HG03039 (cell line): ENCODE measurements at regions not wholly inside any gene's neighbourhood (a gene's known extent, or its start where the extent isn't known, plus 50 kb on each side); places are given as distances from the start of the nearest gene placed in this dataset.

ENCODE experiments used
- ATAC-seq: cut with Tn5 transposase; IDR thresholded peaks from one replicate; pipeline ENCODE4 v1.9.1; 2021; ENCODE audit warnings: mild to moderate bottlenecking, moderate library complexity; ENCODE audit not compliant: unreplicated experiment

DNA sequence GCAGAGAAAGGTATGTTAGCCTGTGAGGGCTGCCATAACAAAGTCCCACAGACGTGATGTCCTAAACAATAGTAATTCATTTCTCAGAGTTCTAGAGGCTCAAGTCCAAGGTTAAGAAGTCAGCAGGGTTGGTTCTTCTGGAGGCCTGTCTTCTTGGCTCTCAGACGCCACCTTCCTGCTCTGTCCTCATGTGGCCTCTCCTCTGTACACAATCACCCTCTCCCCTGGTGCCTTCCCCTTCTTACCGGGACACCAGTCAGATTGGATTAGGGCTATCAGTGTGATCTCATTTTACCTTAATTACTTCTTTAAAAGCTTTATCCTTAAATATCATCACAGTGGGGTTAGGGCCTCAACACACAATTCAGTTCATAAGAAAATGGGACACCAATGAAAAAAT lies 860.5 kb downstream of the RNF144A start:
- no peak for ATAC-seq

DNA sequence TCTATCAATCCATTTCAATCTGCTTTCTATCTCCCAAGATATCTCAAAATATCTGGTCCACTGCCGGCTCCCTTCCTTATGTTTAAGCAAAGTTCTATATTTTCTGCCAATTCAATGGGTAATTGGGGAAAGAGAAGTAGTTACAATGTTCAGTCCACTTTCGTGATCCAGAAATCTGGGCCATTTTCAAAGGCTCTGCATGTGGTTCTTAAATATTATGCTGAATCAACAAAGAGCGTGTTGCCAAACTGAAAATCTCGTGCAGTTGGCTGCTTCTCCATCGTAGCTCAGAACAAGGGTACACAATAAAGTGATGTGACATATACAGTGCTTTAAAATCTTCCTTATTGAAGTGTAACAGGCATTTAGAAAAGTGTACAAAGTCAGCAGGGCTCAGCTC lies 863.1 kb downstream of the RNF144A start:
- ATAC-seq: no peak

DNA sequence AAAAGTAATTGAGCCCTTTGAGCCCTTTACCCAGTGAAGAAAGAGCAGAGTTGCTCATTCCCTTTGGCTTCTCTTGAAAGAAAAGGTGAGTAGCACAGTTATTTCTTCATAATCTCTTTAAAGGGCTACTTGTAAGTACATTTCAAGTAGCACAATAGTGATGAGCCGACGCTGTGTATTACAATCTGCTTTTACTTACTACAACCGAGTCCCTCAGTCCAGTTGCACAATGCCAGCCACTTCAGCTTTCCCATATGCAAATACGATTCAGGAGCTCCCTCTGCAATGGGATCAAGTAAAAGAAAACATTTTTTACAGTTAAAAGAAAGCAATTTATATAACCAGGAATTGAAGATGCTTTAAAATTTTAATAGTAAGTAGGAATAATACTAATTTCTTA lies 868.5 kb downstream of the RNF144A start:
- no peak for ATAC-seq

DNA sequence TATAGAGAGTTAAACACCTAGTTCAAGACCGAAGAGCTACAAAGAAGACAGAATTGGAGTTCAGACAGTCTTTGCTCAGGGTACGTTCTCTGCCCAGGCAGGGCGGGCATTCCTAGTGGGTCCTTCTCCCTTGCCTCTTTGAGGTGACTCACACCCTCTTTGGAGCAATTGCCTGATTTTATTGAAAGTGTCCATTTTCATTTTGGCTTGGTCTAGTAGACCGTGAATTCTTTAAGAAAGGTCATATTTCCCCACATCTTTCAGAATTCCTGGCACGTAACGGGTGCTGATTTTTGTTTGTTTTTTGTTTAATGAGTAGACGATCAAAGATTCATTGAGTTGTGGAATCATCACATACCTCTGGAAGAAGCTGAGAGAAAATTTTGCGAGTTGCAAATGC lies 871.5 kb downstream of the RNF144A start:
- no peak for ATAC-seq

DNA sequence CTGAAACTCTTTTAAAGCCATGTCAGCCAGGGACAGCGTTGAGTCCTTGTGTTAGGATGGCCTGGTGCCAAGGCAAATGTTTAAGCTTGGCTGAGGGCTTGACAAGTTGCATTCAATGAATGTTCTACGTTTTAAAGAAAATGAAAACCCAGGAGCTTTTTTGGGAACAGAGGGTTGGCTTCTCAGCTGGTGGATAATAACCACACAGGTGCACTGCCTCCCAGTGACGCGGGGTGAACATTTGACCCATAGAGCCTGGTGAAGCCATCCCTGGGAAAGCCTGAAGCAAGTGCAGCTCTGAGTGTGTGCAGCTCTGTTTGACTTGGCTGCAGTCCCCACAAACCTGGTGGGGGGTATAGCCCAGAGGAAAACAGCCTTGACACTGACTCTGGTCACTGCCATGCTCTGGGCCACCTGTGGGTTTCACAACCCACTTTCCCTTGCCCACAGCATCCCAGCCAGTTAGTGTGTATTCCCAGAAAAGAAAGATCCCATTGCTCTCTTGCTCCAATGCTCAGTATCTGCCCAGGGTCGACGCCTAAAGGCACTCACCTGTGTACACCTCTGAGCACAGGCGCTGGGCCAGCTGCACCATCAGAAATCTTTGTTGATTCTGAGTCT lies 874.9 kb downstream of the RNF144A start:
- ATAC-seq: no peak

DNA sequence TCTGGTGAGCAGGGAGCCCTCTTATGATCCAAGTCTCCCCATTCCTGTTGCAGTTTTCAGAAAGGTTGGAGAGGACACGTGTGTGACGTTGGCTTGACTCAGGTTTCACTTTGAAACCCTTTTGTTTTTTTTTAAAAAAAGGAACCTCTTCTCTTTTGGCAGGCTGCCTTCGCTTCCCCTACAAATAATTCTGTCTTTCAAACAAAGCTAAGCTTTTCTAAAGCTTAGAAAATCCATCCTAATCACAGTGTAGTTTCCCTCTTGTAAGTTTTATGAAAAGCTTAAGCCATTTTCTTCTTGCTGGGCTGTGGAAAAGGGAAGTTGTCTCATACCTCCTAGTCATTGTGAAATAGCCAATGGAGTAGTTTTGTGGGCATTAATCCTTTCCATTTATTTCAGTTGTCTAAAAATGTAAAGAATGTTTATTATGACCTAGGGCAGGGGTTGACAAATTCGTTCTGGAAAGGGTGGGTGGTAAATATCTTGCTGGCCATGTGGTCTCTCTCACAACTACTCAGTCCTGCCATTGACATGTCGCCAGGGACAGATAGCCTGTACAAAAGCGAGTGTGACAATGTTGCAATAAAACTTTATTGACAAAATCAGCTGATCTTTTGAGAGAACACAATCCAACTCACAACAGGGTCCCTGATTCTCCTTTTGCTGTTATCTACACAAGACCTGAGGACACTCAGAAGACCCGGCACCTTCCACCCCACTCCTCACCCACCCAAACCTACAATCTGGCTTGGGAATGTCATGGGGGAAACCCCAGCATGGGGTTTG lies 878.8 kb downstream of the RNF144A start:
- no peak for ATAC-seq

DNA sequence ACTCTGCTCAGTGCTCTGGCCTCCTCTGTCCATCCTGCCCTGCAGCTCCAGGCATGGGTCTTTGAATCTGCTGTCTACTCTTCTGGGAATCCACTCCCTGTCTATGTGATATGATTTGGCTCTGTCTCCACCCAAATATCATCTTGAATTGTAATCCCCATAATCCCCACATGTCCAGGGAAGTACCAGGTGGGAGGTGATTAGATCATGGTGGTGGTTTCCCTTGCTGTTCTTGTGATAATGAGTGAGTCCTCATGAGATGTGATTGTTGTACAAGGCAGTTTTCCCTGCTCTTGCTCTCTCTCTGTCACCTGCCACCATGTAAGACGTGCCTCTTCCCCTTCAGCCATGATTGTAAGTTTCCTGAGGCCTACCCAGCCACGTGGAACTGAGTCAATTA lies 881.8 kb upstream of the ID2 start:
- no peak for ATAC-seq

DNA sequence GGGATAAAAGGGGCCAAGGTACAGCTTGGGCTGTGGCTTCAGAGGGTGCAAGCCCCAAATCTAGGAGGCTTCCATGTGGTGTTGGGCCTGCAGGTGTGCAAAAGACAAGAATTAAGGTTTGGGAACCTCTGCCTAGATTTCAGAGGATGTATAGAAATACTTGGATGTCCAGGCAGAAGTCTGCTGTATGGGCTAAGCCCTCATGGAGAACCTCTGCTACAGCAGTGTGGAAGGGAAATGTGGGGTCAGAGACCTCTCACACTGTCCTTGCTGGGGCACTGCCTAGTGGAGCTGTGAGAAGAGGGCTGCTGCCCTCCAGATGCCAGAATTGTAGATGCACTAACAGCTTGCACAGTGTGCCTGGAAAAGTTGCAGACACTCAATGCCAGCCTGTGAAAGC lies 880.6 kb upstream of the ID2 start:
- no peak for ATAC-seq

DNA sequence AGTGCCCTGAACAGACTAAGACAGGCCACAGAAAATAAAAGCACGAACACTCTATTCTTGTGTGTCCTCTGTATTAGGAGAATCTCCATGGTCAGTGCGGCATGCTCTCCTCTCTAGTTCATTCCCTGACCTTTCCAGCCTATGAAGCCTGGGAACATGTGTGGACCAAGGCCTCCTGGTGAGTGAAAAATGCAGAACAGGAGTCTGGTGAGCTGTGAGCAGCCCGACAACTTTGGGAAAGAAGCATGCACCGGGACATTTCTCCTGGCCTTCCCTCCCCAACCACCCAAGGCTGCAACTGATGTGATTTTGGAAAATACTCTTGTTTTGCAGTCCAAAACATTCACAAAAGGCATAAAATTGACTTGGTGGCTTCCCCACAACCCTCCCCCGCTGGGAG lies 878.3 kb upstream of the ID2 start:
- ATAC-seq: no peak

DNA sequence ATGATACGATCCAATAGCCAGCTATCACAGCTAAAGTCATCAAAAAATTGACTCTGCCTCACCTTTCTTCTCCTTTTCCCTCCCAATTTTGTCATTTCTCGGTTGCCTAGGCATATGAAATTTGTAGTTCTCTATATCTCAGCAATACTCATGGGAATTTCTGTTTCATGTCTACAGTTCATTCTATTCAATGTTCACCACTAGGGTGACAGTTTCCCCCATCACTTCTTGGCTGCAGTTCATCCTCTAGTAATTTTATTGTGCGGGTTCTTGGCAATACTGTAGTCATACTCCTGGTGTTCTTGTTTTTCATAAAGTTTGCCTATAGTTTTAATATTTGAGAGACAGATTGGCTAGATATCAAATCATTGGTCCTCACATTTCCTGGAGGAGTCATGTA lies 872.2 kb upstream of the ID2 start:
- no peak for ATAC-seq

DNA sequence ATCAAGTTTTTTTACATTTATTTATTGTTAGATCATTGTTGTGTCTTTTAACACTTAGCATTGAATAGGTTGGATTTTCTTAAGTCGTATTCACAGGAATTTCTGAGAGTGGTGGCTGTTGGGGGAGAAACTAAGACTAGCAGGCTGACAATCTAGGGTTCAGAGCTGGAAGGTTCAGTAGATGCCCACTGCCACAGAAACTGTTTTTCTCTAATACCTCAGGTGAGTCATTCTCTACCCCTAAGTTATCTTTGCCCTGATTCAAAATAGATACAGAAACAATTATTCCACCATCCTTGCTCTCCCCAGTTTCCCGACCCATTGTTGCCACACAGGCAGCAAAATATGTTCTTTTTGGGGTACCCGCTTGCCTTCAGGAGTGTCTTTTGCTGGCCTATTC lies 870.8 kb upstream of the ID2 start:
- no peak for ATAC-seq

DNA sequence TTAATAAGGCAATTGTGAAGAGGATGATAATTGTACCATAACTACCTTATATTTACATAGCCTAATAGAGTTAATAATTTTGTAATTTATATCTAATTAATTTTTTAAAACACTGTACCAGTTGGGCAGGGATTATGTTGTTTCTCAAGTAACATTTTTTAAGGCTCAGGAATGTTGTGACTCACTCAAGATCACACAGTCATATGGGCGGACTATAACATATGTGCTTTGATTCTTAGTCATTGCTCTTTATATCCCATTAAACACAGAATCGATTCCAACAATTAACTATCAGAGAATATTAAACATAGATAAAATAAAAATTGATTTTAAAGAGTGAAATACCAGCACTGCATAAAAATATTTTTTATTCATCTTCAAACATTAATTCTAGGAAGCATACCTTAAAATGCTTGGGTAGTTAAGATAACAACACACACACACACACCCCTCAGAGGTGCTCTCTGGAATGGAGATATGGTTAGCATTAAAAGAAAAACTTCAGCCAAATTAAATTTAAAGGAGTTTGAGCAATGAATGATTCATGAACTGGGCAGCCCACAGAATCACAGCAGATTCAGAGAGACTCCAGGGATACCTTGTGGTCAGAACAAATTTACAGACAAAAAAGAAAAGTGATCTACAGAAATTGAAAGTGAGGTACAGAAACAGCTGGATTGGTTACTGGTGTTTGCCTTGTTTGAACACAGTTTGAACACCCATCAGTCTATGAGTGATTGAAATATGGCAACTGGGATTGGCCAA lies 869.4 kb upstream of the ID2 start:
- ATAC-seq: no peak

DNA sequence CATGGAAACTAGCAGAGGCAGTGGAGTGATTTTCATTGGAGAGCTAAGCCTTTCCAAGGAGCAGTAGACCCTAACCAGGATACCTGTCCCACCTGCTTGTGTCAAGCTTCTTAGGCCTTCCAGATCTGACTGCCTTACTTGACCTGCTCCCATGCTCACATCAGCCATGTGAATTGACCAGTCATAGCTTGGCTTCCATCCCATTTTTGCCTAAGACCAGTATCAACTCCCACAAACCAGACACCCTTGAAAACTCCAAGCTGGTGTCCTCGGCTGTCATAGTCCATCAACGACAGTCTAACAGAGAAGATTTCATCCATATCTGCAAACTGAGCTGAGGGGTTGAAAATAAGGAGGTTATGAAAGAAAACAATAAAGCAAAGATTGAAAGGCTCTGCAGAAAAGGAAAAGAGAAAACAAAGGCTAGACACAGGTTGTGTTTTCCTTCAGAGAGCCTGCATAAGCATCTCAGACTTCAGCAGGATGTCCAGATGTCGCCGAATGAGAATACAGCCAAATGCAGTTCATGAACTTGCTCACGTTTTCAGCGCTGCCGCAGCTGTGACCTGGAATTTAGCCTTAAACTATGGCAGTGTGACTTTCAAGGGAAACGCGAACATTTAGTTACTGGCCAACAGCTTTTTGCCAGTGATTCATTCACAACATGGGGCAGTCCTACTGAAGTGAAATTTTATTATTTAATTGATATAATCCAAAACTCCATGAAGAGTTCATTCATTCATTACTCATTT lies 868.1 kb upstream of the ID2 start:
- no peak for ATAC-seq

DNA sequence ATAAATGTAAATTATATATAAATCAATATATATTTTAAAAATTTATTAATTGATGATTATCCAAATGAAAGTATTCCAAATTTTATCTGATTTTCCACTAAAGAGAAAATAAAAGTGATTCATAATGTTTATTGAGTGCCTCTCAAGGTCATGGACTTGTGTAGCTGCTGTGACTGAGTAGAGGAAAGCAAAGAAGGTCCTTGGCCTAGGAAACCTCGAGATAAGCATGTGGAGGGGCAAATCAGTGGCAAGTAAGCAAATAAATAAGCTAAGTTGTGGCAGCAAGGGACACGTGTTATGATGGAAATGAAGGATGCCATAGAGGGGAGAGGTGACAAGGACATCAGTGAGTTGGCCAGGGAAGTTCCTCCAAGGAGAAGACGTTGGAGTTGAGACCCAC lies 866.1 kb upstream of the ID2 start:
- no peak for ATAC-seq

DNA sequence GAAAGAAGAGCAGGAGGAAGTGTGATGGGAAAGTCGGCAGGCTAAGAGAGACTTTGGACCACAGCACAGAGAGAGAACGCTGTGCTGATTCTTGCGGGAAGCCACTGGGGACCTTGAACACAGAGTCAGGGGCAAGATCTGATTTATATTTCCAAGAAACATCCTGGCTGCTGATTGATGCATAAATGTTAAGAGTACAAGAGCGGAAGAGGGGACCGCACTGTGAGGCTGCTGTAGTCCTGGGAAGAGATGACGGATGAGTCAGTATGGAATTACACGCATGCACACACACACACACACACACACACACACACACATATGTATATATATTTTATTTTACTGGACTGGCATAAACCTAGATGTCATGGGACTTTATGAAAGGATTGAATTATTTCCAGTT lies 865.6 kb upstream of the ID2 start:
- ATAC-seq: no peak

DNA sequence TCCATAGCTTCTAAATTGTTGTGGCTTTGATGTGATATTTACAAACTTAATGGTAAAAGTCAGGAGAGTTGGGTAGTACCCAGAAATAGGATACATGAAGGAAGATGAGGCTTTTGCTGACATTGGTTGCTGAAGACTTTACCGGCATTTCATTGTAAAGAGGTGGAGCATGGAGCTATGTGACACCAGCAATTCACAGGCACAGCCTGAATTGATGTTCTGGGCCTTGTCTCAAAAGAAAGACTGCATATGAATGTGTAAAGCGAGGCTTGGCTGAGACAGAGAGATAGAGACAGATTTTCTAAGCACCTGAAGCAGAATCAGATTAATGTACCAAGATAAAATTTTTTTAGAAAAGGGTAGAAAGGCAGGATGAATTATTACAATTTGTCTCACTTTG lies 864.9 kb upstream of the ID2 start:
- no peak for ATAC-seq

DNA sequence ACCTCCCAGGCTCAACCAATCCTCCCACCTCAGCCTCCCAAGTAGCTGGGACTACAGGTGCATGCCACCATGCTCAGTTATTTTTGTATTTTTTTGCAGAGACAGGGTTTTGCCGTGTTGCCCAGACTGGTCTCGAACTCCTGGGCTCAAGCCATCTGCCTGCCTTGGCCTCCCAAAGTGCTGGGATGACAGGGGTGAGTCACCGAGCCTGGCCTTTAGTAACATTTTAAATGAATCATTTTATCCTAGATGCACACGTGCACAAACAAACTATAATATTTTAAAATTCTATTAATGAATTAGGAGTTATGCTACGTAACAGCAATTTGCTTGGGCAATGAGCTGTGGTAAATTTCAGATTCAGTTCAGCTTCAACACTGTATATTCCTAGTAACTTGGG lies 862.5 kb upstream of the ID2 start:
- ATAC-seq: no peak

DNA sequence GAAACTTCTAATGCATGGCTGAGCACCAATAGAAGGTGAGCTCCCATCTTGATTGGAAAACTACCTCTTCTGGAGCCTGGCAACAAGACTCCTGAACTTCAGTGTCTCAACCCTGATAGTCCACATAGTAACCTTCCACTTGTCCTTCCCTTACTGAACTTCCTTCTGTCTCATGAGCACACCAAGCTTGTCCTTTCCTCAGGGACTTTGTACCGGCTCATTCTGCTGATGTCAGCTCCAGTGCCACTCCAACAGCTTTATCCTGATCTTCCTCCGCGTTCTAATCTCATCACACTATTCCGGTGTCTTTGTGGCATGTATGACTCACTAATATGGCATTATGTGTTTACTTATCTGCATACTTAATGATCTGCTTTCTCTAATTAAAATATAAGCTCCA lies 862.0 kb upstream of the ID2 start:
- ATAC-seq: no peak

DNA sequence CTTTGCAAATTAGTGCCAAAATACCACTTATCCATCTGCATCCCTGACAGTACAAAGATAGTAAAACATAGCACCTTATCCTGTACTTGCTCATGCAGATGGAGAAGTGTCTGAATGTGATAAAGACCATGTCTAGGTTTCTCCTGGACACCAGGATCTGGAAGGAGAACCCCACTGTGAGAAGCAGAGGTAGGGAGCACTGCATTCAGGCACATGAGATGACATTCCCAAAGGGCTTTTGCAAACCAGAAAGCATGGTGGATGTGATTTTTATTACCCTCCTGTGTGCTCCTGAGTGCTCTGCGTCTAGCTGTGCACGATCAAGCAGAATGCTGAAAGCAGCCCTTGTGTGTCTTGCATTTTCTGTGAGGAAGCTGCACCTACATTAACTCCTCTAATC lies 857.6 kb upstream of the ID2 start:
- ATAC-seq: no peak

DNA sequence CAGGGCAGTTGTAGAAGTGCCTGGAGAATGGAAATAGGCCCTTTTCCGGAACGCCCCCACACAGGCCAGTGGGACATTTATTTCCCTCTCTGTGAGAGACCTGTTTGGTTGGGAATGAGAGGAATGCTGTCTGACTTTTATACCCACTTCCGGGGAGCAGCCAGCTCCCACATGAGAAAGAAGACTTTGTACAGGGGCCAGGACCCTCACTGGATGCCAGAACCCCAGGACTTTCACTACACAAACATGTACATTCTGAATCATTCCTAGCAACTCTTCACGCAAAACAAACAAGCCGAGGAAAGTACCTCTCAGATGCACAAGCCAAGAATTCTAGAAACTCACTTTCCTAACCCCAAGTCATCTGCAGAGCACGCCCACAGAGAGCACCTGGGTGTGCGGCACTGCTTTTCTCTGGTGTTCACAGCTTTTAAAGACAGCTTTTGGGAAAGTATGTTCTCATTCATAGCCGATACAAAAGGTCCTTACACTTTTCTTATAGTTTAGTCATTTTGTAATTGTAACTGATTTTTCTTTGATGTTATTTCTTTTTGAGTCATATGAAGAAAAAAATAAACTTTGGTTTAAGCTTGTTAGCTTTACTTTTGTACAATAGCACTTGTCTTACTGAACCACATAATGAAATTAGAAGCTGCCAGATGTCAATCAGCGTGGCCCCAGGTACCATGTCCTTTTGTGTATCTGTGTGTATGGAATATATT lies 856.1 kb upstream of the ID2 start:
- ATAC-seq: peak; percentile 84

DNA sequence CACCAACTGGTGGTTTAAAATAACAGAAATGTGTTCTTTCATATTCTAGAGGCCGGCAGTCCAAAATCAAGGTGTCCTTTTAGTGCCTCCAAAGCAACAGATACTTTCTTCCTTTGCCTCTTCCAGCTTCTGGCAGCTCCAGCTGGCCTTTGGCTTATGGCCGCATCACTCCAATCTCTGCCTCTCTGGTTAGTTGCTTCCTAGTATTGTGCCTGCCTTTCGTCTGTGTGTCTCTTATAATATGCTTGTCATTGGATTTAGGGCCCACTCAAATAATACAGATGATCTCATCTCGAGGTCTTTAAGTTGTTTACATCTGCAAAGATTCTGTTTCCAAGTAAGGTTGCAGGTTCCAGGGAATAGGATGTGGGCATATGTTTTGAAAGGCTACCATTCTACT lies 855.2 kb upstream of the ID2 start:
- no peak for ATAC-seq
